Mammary epithelial cell (primary cell): ENCODE measurements at regions not wholly inside any gene's neighbourhood (a gene's known extent, or its start where the extent isn't known, plus 50 kb on each side); places are given as distances from the start of the nearest gene placed in this dataset.

Source experiments
- CTCF ChIP-seq, 2 donors: IDR thresholded peaks in 1 of 2; conservative IDR thresholded peaks in 1 of 2; 2 replicates each; pipeline ENCODE4 v1.5.1; 2011 to 2012; ENCODE audit warnings: inconsistent platforms in 2 of 2, low read length in 2 of 2, mild to moderate bottlenecking in 2 of 2, control low read depth in 1 of 2, low read depth in 1 of 2; ENCODE audit not compliant: insufficient read depth in 1 of 2; ENCODE audit errors: extremely low read depth in 1 of 2
- EZH2 ChIP-seq: IDR thresholded peaks from 2 replicates; pipeline ENCODE4 v1.6.1; 2012; ENCODE audit warnings: low read length, inconsistent platforms, borderline replicate concordance

- no peak for TF ChIP-seq CTCF (conservative IDR thresholded peaks at IDR 0.05 in 1 of 2, IDR thresholded peaks at IDR 0.05 in 1 of 2; ENCODE audit: extremely low read depth in 1 of 2, insufficient read depth in 1 of 2, low read depth in 1 of 2, low read length in 2 of 2)
- TF ChIP-seq EZH2, result no peak
These were observed 481.3 kb upstream of the CHAC2 start for GRCh38 chr2:53286345-53286744.
